Right lobe of liver (tissue), 6 donors: ENCODE measurements at regions not wholly inside any gene's neighbourhood (a gene's known extent, or its start where the extent isn't known, plus 50 kb on each side); places are given as distances from the start of the nearest gene placed in this dataset.

Experiments
- ATAC-seq, 4 donors: fragments of 200-7000 bp; cut with Tn5 transposase; one replicate each; pipeline ENCODE4 v1.9.1; 2020; ENCODE audit warnings: mild to moderate bottlenecking in 4 of 4, moderate library complexity in 4 of 4
- DNase-seq, 3 donors: peaks; one replicate each; pipeline ENCODE4 v3.0.0-alpha.2; 2020
- H3K27ac ChIP-seq, 3 donors: fragments of 200-600 bp; one replicate each; pipeline ENCODE4 v1.8.0; 2022
- H3K27me3 ChIP-seq, 2 donors: fragments of 200-600 bp; one replicate each; pipeline ENCODE4 v1.8.0; 2022
- H3K36me3 ChIP-seq, 4 donors: fragments of 200-600 bp; sonication (generic) in 1 of 4; one replicate each; pipeline versions ENCODE4 v1.5.1 to v1.8.0; 2017 to 2022; ENCODE audit warnings: control low read depth in 1 of 4
- H3K4me1 ChIP-seq, 4 donors: fragments of 200-600 bp; sonication (generic) in 1 of 4; one replicate each; pipeline versions ENCODE4 v1.5.1 to v1.8.0; 2017 to 2022; ENCODE audit warnings: control low read depth in 1 of 4
- H3K4me3 ChIP-seq, 3 donors: fragments of 200-600 bp; one replicate each; pipeline ENCODE4 v1.8.0; 2022
- H3K9me3 ChIP-seq, 4 donors: fragments of 200-600 bp; sonication (generic) in 1 of 4; one replicate each; pipeline versions ENCODE4 v1.5.1 to v1.8.0; 2017 to 2022; ENCODE audit warnings: control low read depth in 1 of 4
- CTCF ChIP-seq, 4 donors: fragments of 200-600 bp in 3 of 4; fragments of 450-650 bp in 1 of 4; IDR thresholded peaks; one replicate each; pipeline versions ENCODE4 v1.5.1 to v1.8.0; 2016 to 2022; ENCODE audit warnings: antibody characterized with exemption in 4 of 4, mild to moderate bottlenecking in 2 of 4
- POLR2A ChIP-seq: fragments of 450-650 bp; IDR thresholded peaks from one replicate; pipeline ENCODE4 v1.6.1; 2017; ENCODE audit warnings: antibody characterized with exemption, mild to moderate bottlenecking
- WGBS: methylation state at CpG from one replicate; pipeline ENCODE4 v1.1.6; 2018; ENCODE audit warnings: low coverage, low lambda C conversion rate; ENCODE audit not compliant: insufficient coverage; ENCODE audit errors: missing lambda C conversion rate; 5-methylcytosine and 5-hydroxymethylcytosine counted together
- intact Hi-C, 2 donors: fragments of 100-400 bp; cut with DNase I; formaldehyde crosslinking; loops; one replicate each; pipeline versions ENCODE4 v1.11.2 to v1.14.1; 2022
- donor health status: DM: no; HTN: yes; CAD: no.
- donor health status: DM: no; HTN: no; CAD: no.
- donor health status: DM: no; HTN: no; CAD: no.
- donor health status: DM: no; HTN: yes; CAD: no.
- donor health status: DM: no; HTN: yes; CAD: no.

GRCh38 chr3:99532246-99532645, 106.1 kb upstream of the COL8A1 start:
- Histone ChIP-seq H3K27ac (no peak overlapping the region), H3K9me3 (no peaks in the 10 kb centered on the region), H3K4me1 (no peaks in the 10 kb centered on the region), H3K27me3 (no peaks in the 10 kb centered on the region), H3K4me3 (no peak overlapping the region), H3K36me3 (no peaks in the 10 kb centered on the region)
- intact Hi-C loops, result no loop called here
- DNase-seq (no peak), ATAC-seq (peak; percentile 45 to 61 (median 60))
- no peak for TF ChIP-seq POLR2A
- TF ChIP-seq CTCF (IDR thresholded peaks at IDR 0.05), result peak; percentile 21 to 45 (median 37)
- WGBS, result 17% methylated on average over 1 of the region's 2 CpGs

DNA sequence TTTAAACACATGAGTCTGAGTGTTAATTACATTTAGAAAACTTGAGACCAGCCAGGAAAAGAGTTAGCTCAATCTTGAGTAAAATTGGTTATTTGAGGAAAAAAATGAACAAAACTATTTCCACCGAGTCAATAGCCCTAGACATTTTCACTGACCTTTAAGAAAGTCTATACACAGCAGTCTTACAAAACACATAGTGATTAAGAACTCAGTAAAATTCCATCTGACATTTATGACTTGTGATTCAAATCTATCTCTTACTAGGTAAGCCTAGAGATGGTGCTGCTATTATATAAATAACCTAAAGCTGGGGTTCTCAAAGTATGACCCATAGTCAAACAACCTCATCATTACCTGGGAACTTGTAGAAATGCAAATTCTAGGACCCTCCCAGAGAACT, 109.1 kb upstream of the COL8A1 start:
- intact Hi-C loops, result no loop called here
- Histone ChIP-seq H3K4me3 (no peak overlapping the region), H3K27ac (no peak overlapping the region), H3K9me3 (no peaks in the 10 kb centered on the region), H3K36me3 (no peaks in the 10 kb centered on the region), H3K4me1 (no peaks in the 10 kb centered on the region), H3K27me3 (no peaks in the 10 kb centered on the region)
- DNase-seq (no peak), ATAC-seq (no peak)
- TF ChIP-seq POLR2A (no peak), CTCF (IDR thresholded peaks at IDR 0.05) (no peak)
- WGBS, result 52% methylated on average over 1 of the region's 1 CpG

GRCh38 chr3:99526921-99527320, 111.5 kb upstream of the COL8A1 start:
- H3K9me3 ChIP-seq, result no peaks in the 10 kb centered on the region
- no peak for TF ChIP-seq POLR2A
- TF ChIP-seq CTCF (IDR thresholded peaks at IDR 0.05), result no peak
- H3K27me3 ChIP-seq, result no peaks in the 10 kb centered on the region
- no peak for DNase-seq
- H3K4me3 ChIP-seq, result no peak overlapping the region
- no peak for ATAC-seq
- H3K4me1 ChIP-seq, result no peaks in the 10 kb centered on the region
- H3K27ac ChIP-seq, result no peak overlapping the region
- H3K36me3 ChIP-seq, result no peaks in the 10 kb centered on the region
- intact Hi-C loops, result no loop called here
- 41% methylated on average over 4 of the region's 4 CpGs for WGBS

DNA sequence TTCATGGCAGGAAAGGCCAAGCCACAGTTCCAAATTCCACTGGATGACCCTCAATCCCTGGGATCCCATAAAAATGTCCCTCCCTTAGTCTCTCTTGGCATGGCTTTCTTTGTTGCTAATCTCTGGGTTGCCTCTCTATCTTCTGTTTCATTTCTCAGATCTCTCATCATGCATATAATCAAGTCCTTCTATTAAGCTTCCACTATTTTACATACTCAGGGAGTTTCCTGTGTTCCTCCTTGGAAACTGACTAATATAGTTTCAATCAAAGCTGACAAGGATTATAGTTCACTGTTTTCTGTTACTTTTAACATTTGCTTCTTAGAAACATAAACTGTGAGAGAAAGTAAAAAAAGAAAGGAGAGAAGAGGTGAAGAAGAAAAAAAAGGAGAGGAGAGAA, 113.8 kb upstream of the COL8A1 start:
- TF ChIP-seq POLR2A (no peak), CTCF (IDR thresholded peaks at IDR 0.05) (no peak)
- H3K9me3 ChIP-seq, result no peaks in the 10 kb centered on the region
- ATAC-seq (no peak), DNase-seq (no peak)
- H3K27me3 ChIP-seq, result no peaks in the 10 kb centered on the region
- H3K4me1 ChIP-seq, result no peaks in the 10 kb centered on the region
- intact Hi-C loops, result no loop called here
- H3K4me3 ChIP-seq, result no peak overlapping the region
- H3K27ac ChIP-seq, result no peak overlapping the region
- no peaks in the 10 kb centered on the region for H3K36me3 ChIP-seq

- DNase-seq, result no peak
- ATAC-seq, result no peak
- no peaks in the 10 kb centered on the region for H3K4me1 ChIP-seq
- H3K27ac ChIP-seq, result no peak overlapping the region
- no peaks in the 10 kb centered on the region for H3K36me3 ChIP-seq
- no peaks in the 10 kb centered on the region for H3K9me3 ChIP-seq
- H3K4me3 ChIP-seq, result no peak overlapping the region
- TF ChIP-seq CTCF (IDR thresholded peaks at IDR 0.05), result no peak
- TF ChIP-seq POLR2A, result no peak
- intact Hi-C loops, result no loop called here
- no peaks in the 10 kb centered on the region for H3K27me3 ChIP-seq
- 43% methylated on average over 3 of the region's 3 CpGs for WGBS
Observed at GRCh38 chr3:99523431-99524127, 114.8 kb upstream of the COL8A1 start.
